HFFc6 (cell line): ENCODE measurements at regions not wholly inside any gene's neighbourhood (a gene's known extent, or its start where the extent isn't known, plus 50 kb on each side); places are given as distances from the start of the nearest gene placed in this dataset.
A peak's percentile ranks its signal among the peaks of the same experiment; 100 is the strongest.

ENCODE experiments used
- DNase-seq: peaks from one replicate; pipeline ENCODE4 v3.0.0-alpha.2; 2018
- H3K27ac Mint-ChIP-seq: 2 replicates; pipeline ENCODE4 v1.8.0; 2020; ENCODE audit warnings: mild to moderate bottlenecking, mixed read lengths
- H3K27me3 Mint-ChIP-seq: 2 replicates; pipeline ENCODE4 v1.8.0; 2021; ENCODE audit warnings: mild to moderate bottlenecking, moderate library complexity, mixed read lengths; ENCODE audit not compliant: insufficient read depth
- H3K36me3 Mint-ChIP-seq: 2 replicates; pipeline ENCODE4 v1.8.0; 2021; ENCODE audit warnings: low read depth, mixed read lengths
- H3K4me1 Mint-ChIP-seq: 2 replicates; pipeline ENCODE4 v1.8.0; 2020; ENCODE audit warnings: low read depth, mixed read lengths
- H3K4me3 Mint-ChIP-seq: 2 replicates; pipeline ENCODE4 v1.8.0; 2020; ENCODE audit warnings: mild to moderate bottlenecking, moderate library complexity, mixed read lengths
- H3K9me3 Mint-ChIP-seq: 2 replicates; pipeline ENCODE4 v1.8.0; 2020; ENCODE audit warnings: mild to moderate bottlenecking, mixed read lengths
- TF ChIP-seq, protein P1 (sequence below): fragments of 200-600 bp; sonication (generic); IDR thresholded peaks from 2 replicates; pipeline ENCODE4 v1.5.0; 2021; ENCODE audit warnings: antibody characterized with exemption, mild to moderate bottlenecking

DNA sequence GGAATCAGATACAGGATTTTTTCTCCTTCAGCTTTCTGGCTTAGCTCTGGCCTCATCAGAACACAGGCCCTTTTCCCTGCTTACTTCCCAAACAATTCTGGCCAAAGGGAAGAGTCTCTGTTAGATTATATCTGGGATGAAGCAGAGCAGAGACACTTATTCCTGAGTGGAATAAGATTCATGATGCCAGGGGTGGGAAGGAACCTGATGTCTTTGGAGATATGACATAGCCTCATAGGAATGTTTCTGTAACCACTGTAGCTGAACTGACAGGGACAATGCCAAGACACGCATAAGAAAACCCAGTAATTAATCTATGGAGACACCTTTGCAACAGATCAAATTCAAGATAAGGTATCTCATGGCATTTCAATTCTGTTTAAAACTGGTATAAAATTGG, 177.1 kb upstream of the RAG2 start:
- no peaks in the 10 kb centered on the region for H3K36me3 Mint-ChIP-seq
- peaks cover 3% of the 10 kb centered on the region; the same call in 1 of the 2 replicates for H3K27me3 Mint-ChIP-seq
- peaks cover 10% of the 10 kb centered on the region for H3K4me1 Mint-ChIP-seq
- DNase-seq = peak; percentile 5
- no peaks in the 10 kb centered on the region for H3K9me3 Mint-ChIP-seq
- no peak overlapping the region for H3K4me3 Mint-ChIP-seq
- TF ChIP-seq, protein P1, sequence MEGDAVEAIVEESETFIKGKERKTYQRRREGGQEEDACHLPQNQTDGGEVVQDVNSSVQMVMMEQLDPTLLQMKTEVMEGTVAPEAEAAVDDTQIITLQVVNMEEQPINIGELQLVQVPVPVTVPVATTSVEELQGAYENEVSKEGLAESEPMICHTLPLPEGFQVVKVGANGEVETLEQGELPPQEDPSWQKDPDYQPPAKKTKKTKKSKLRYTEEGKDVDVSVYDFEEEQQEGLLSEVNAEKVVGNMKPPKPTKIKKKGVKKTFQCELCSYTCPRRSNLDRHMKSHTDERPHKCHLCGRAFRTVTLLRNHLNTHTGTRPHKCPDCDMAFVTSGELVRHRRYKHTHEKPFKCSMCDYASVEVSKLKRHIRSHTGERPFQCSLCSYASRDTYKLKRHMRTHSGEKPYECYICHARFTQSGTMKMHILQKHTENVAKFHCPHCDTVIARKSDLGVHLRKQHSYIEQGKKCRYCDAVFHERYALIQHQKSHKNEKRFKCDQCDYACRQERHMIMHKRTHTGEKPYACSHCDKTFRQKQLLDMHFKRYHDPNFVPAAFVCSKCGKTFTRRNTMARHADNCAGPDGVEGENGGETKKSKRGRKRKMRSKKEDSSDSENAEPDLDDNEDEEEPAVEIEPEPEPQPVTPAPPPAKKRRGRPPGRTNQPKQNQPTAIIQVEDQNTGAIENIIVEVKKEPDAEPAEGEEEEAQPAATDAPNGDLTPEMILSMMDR = no peak
- no peak overlapping the region; the same call in 1 of the 2 replicates for H3K27ac Mint-ChIP-seq

DNA sequence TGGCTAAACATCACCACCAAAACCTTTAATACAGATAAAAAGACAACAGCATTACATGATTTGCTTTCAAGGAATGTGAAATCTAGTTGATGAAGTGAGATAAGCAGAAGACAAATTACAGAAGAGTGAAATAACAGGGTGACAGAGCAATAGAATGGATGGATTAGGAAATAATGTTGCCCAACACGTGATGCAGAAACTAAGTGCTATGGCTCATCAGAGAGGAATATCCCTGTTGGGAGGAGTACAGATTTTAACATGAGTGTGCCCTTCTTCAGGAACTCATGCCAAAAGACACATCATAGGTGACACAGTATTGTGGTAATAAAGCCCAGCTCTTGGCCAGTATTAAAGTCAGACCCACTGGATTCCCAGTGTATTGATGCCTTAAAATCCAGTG, 176.6 kb upstream of the RAG2 start:
- Mint-ChIP-seq H3K9me3 (no peaks in the 10 kb centered on the region), H3K27me3 (peaks cover 3% of the 10 kb centered on the region; the same call in 1 of the 2 replicates), H3K27ac (no peak overlapping the region; the same call in 1 of the 2 replicates), H3K4me1 (peaks cover 10% of the 10 kb centered on the region), H3K4me3 (no peak overlapping the region), H3K36me3 (no peaks in the 10 kb centered on the region)
- TF ChIP-seq, protein P1 = no peak
- peak; percentile 57 for DNase-seq

DNA sequence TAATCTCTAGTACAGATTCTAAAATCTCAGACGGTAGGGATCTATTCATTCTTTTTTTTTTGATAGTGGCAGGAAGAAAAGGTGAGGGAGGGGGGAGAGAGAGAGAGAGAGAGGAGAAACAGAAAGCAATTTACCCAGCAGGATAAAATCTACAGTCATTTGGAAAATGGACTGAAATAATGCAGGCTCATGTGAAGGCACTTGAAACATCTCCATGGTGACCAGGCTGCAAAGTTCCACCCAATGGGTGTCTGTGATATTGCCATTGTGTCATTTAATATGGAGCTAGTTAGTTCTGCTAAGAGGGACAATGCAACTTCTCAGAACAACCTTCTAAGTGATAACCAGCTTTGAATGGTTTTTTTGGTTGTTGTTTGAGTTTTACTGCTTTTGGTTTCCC, 165.2 kb upstream of the RAG2 start:
- Mint-ChIP-seq H3K4me3 (no peak overlapping the region), H3K27me3 (peaks cover 2% of the 10 kb centered on the region; the same call in 1 of the 2 replicates), H3K4me1 (no peaks in the 10 kb centered on the region), H3K9me3 (no peaks in the 10 kb centered on the region), H3K36me3 (no peaks in the 10 kb centered on the region), H3K27ac (no peak overlapping the region)
- DNase-seq = no peak
- TF ChIP-seq, protein P1 = no peak

DNA sequence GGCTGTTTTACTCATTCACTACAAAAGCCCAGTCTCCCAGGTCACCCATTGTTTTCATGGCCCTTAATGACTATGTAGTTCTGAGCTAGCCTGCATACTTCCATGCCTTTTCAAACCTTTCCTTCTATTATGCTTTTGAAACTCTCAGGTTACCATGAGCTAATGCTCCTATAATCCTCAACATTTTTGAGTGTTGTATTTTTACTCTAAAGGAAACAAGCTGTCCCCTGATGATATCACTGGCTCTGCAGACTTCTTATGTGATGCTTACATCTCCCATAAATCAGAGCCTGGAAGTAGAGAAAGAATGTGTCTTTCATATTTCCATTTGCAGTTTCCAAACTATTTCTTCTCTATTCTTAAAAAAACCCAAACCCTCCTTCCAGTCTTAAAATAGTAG, 159.0 kb upstream of the RAG2 start:
- TF ChIP-seq, protein P1 = no peak
- no peak overlapping the region for H3K4me3 Mint-ChIP-seq
- peaks cover 7% of the 10 kb centered on the region for H3K27me3 Mint-ChIP-seq
- no peak overlapping the region for H3K27ac Mint-ChIP-seq
- no peaks in the 10 kb centered on the region for H3K9me3 Mint-ChIP-seq
- no peaks in the 10 kb centered on the region for H3K36me3 Mint-ChIP-seq
- DNase-seq = no peak
- no peaks in the 10 kb centered on the region for H3K4me1 Mint-ChIP-seq

DNA sequence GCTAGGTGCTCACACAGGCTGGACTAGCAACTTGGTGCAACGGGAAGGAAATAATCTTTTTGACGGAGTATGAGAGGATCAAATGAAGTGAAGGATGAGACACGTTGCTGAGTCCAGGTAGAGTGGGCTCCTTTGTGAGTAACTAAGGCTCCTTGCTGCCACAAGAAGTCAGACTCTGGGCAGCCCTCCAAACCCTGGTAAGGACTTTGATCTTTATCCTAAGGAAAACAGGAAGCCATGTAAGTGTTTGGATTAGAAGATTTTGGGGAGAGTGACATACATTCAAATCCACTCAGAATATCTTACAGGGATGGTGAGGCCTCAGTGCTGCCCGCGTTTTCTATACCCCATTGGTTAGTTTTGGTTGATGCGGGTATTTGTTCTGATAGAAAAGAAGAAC, 155.9 kb upstream of the RAG2 start:
- Mint-ChIP-seq H3K27ac (no peak overlapping the region), H3K9me3 (no peaks in the 10 kb centered on the region), H3K4me1 (no peaks in the 10 kb centered on the region), H3K4me3 (no peak overlapping the region), H3K36me3 (no peaks in the 10 kb centered on the region), H3K27me3 (peaks cover 8% of the 10 kb centered on the region)
- TF ChIP-seq, protein P1 = no peak
- DNase-seq = no peak

DNA sequence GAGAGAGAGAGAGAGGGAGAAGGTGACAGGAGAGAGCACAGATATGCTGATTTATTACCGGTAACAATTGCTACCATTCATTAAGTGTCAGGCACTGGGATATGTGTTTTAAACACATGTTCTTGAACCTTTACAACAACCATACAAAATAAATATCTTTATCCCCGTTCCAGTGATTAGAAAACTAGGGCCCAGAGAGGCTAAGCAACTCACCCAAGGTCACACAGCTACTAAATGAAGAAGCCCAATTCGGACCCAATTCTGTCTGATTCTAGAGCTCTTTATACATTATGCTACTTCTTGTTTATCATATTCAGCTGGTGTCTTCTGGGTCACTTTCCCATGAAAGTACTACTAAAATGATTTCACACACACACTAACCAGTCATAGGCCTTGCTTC, 154.0 kb upstream of the RAG2 start:
- TF ChIP-seq, protein P1 = no peak
- H3K27ac Mint-ChIP-seq = no peak overlapping the region
- H3K4me1 Mint-ChIP-seq = no peaks in the 10 kb centered on the region
- no peak for DNase-seq
- no peaks in the 10 kb centered on the region for H3K36me3 Mint-ChIP-seq
- no peak overlapping the region for H3K4me3 Mint-ChIP-seq
- H3K27me3 Mint-ChIP-seq = peaks cover 7% of the 10 kb centered on the region
- no peaks in the 10 kb centered on the region for H3K9me3 Mint-ChIP-seq
